ENCODE measurements at regions not wholly inside any gene's neighbourhood (a gene's known extent, or its start where the extent isn't known, plus 50 kb on each side); places are given as distances from the start of the nearest gene placed in this dataset.

DNA sequence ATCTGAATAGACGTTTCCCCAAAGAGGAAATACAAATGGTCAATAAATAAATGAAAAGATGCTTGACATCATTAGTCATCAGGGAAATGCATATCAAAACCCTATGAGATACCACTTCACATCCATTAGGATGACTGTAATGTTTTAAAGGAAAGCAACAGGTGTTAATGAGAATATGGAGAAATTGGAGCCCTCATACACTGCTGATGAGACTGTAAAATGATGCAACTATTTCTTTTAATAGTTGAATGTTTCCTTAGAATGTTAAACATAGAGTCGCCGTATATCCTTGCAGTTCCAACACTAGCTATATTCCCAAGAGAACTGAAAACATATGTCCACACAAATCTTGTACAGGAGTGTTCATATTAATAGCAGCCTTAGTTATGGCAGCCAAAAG lies 133.2 kb downstream of the SLC38A4 start:
- no peak for TF ChIP-seq CTCF (IDR thresholded peaks at IDR 0.05)
- TF ChIP-seq ZFX (IDR thresholded peaks at IDR 0.05; ENCODE audit: borderline replicate concordance) = no peak
